Tibial nerve (tissue), 4 donors: ENCODE measurements at regions not wholly inside any gene's neighbourhood (a gene's known extent, or its start where the extent isn't known, plus 50 kb on each side); places are given as distances from the start of the nearest gene placed in this dataset.

Experiments used
- DNase-seq, 2 donors: peaks; one replicate each; pipeline ENCODE4 v3.0.0-alpha.2; 2019; ENCODE audit warnings: low spot score in 2 of 2
- H3K27ac ChIP-seq, 4 donors: fragments of 200-600 bp; sonication (generic) in 3 of 4; one replicate each; pipeline ENCODE4 v1.5.1; 2017 to 2019; ENCODE audit warnings: mild to moderate bottlenecking in 1 of 4
- H3K27me3 ChIP-seq, 2 donors: fragments of 200-600 bp; sonication (generic) in 1 of 2; one replicate each; pipeline versions ENCODE4 v1.5.1 to v1.6.0; 2017 to 2019
- H3K36me3 ChIP-seq, 3 donors: fragments of 200-600 bp; sonication (generic); one replicate each; pipeline ENCODE4 v1.5.1; 2018 to 2019
- H3K4me1 ChIP-seq, 4 donors: fragments of 200-600 bp; sonication (generic) in 3 of 4; one replicate each; pipeline ENCODE4 v1.5.1; 2017 to 2019
- H3K4me3 ChIP-seq, 4 donors: fragments of 200-600 bp; sonication (generic) in 3 of 4; one replicate each; pipeline ENCODE4 v1.5.1; 2017 to 2019; ENCODE audit warnings: mild to moderate bottlenecking in 1 of 4, moderate library complexity in 1 of 4
- H3K9me3 ChIP-seq, 4 donors: fragments of 200-600 bp; sonication (generic) in 3 of 4; one replicate each; pipeline ENCODE4 v1.5.1; 2017 to 2019
- EP300 ChIP-seq, 2 donors: sonication (generic); formaldehyde crosslinking; IDR thresholded peaks; one replicate each; pipeline ENCODE4 v1.6.1; 2017; ENCODE audit warnings: antibody characterized with exemption in 2 of 2, mild to moderate bottlenecking in 1 of 2
- POLR2A ChIP-seq, 2 donors: fragments of 450-650 bp; IDR thresholded peaks; one replicate each; pipeline ENCODE4 v1.6.1; 2017; ENCODE audit warnings: antibody characterized with exemption in 2 of 2, mild to moderate bottlenecking in 2 of 2, moderate library complexity in 2 of 2
- whole genome bisulfite sequencing, 2 donors: methylation state at CpG; one replicate each; pipeline ENCODE4 v1.1.5; 2018; 5-methylcytosine and 5-hydroxymethylcytosine counted together
- TF ChIP-seq, protein P1 (sequence below), 5 experiments: fragments of 200-600 bp in 3 of 5; fragments of 450-650 bp in 2 of 5; sonication (generic) in 3 of 5; IDR thresholded peaks; one replicate each; pipeline ENCODE4 v1.5.1; 2016 to 2019; ENCODE audit warnings: antibody characterized with exemption in 5 of 5, mild to moderate bottlenecking in 3 of 5, moderate library complexity in 2 of 5

DNA sequence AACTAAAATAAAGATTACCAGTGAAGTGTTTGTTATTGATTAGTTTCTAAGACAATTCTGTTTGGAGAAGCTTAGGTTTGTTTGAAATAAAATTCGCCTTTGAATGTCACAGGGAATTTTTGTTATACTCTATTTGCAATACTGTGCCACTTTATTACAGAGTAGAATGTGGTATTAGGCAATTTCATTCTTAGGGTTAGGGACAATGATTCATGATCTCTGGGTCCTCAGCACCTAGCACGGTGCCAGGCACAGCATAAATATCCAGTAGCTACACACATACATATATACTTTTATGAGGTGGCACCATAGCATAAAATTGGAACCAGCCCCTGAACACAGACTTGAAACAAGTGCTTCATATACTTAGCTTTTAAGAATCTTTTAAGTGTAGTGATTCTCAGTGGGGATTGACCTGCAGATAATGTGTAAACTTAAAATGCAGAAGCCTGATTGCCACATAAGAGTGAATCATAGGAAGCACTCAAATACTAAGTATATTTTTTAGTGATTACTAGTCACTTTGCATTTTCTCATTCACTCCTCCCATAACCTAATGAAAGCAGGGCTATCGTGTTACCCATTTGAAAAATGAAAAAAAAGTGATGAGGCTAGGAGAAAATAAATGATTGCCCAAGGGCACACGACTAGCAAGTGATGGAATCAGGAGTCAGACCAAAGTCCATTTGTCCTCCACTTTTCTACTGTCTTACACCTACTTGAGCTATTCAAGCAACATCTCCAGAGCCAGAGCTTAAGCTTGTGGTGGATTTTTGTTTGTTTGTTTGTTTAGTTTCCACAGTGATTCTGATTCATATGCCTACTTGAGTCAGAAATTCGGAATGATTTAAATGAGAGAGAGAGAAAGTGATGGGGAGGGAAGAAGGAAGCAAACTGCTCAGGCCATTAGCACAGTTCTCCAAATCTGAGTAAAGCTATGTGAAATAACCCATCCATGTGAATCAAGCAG lies 366.0 kb upstream of the FGF13 start:
- no peak for DNase-seq
- H3K4me3 ChIP-seq: no peak overlapping the region
- 58 to 72% methylated on average over 5 of the region's 5 CpGs for WGBS, 2 donors
- TF ChIP-seq EP300 (IDR thresholded peaks at IDR 0.05): no peak
- no peak for TF ChIP-seq POLR2A (IDR thresholded peaks at IDR 0.05)
- TF ChIP-seq, protein P1, sequence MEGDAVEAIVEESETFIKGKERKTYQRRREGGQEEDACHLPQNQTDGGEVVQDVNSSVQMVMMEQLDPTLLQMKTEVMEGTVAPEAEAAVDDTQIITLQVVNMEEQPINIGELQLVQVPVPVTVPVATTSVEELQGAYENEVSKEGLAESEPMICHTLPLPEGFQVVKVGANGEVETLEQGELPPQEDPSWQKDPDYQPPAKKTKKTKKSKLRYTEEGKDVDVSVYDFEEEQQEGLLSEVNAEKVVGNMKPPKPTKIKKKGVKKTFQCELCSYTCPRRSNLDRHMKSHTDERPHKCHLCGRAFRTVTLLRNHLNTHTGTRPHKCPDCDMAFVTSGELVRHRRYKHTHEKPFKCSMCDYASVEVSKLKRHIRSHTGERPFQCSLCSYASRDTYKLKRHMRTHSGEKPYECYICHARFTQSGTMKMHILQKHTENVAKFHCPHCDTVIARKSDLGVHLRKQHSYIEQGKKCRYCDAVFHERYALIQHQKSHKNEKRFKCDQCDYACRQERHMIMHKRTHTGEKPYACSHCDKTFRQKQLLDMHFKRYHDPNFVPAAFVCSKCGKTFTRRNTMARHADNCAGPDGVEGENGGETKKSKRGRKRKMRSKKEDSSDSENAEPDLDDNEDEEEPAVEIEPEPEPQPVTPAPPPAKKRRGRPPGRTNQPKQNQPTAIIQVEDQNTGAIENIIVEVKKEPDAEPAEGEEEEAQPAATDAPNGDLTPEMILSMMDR (IDR thresholded peaks at IDR 0.05): no peak
- H3K36me3 ChIP-seq: no peaks in the 10 kb centered on the region
- no peaks in the 10 kb centered on the region for H3K9me3 ChIP-seq
- no peaks in the 10 kb centered on the region for H3K27me3 ChIP-seq
- no peak overlapping the region for H3K27ac ChIP-seq
- H3K4me1 ChIP-seq: no peaks in the 10 kb centered on the region

DNA sequence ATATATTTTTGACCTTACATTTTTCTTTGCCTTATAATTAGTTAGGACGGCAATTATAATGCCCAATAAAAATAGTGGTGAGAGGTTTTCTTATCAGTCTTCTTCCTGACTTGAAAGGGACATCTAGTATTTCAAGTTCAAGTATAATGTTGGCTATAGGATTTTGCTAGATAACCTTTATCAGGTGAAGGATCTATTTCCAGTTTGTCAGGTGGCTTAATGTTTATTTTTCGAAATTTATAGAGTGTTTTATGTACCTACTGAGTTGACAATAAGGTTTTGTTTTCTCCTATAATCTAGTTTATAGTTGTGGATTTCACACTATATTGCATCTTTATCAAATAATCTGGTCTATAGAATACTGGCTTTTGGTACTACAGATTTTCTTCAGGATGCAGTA lies 351.8 kb upstream of the FGF13 start:
- no peak for TF ChIP-seq POLR2A (IDR thresholded peaks at IDR 0.05)
- TF ChIP-seq, protein P1 (IDR thresholded peaks at IDR 0.05): no peak
- TF ChIP-seq EP300 (IDR thresholded peaks at IDR 0.05): no peak
- no peaks in the 10 kb centered on the region for H3K9me3 ChIP-seq
- H3K4me3 ChIP-seq: no peak overlapping the region
- no peak overlapping the region for H3K27ac ChIP-seq
- WGBS, 2 donors: 65 to 84% methylated on average over 2 of the region's 2 CpGs
- DNase-seq: no peak
- H3K36me3 ChIP-seq: no peaks in the 10 kb centered on the region
- H3K4me1 ChIP-seq: no peaks in the 10 kb centered on the region
- H3K27me3 ChIP-seq: no peaks in the 10 kb centered on the region

DNA sequence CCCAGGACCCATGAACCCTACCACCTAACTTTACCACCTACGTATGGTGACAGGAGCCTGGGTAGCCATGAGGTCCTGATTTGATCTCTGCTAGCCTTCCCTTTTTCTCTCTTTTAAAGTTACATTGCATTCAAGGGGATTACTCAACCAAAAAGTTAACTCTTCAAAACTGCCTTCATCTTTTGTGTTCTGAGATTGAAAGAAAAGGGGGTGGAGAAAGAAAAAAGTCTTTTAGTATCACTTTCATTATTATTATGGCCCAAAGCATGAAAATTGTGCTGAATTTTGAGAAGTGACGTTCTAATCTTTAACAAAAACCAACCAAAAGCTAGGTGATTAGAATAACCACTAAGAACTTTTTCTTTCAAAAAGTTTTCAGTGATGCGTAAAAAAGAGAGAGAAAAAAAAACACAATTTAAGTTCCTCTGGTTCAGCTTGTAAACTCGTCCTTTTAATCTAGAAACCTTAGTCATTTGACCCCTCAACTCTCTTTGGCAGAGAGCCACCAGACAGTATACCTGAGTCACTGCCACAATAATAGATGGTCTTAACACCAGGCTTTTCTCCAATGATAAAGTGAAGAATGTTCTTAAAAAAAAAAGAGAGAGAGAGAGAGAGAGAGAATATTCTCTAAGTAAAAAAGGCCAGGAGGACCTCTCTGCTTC lies 347.4 kb upstream of the FGF13 start:
- 46 to 57% methylated on average over 4 of the region's 4 CpGs for WGBS, 2 donors
- Histone ChIP-seq H3K4me1 (no peaks in the 10 kb centered on the region), H3K9me3 (no peaks in the 10 kb centered on the region), H3K27ac (no peak overlapping the region), H3K4me3 (no peak overlapping the region), H3K36me3 (no peaks in the 10 kb centered on the region), H3K27me3 (no peaks in the 10 kb centered on the region)
- DNase-seq: no peak
- TF ChIP-seq POLR2A (IDR thresholded peaks at IDR 0.05) (no peak), EP300 (IDR thresholded peaks at IDR 0.05) (no peak)
- TF ChIP-seq, protein P1 (IDR thresholded peaks at IDR 0.05): no peak

DNA sequence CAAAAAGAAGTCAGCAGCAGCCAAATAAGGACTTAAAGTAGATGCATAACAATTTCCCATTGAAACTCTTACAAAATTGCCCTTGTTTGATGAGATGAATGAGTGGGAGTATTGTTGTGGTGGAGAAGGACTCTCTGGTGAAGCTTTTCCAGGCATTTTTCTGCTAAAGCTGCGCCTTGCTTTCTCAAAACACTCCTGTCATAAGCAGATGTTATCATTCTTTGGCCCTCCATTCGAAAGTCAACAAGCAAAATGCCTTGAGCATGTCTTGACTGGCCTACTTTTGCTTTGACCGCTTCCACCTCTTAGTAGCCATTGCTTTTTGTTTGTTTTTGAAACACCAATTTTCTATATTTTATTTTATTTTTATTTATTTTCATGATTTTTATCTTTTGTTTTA lies 340.9 kb upstream of the FGF13 start:
- H3K27ac ChIP-seq: no peak overlapping the region
- H3K36me3 ChIP-seq: no peaks in the 10 kb centered on the region
- H3K4me3 ChIP-seq: no peak overlapping the region
- no peak for DNase-seq
- H3K4me1 ChIP-seq: no peaks in the 10 kb centered on the region
- 43 to 61% methylated on average over 3 of the region's 3 CpGs for WGBS, 2 donors
- no peaks in the 10 kb centered on the region for H3K9me3 ChIP-seq
- H3K27me3 ChIP-seq: no peaks in the 10 kb centered on the region
- TF ChIP-seq EP300 (IDR thresholded peaks at IDR 0.05) (no peak), POLR2A (IDR thresholded peaks at IDR 0.05) (no peak)
- TF ChIP-seq, protein P1 (IDR thresholded peaks at IDR 0.05): no peak

DNA sequence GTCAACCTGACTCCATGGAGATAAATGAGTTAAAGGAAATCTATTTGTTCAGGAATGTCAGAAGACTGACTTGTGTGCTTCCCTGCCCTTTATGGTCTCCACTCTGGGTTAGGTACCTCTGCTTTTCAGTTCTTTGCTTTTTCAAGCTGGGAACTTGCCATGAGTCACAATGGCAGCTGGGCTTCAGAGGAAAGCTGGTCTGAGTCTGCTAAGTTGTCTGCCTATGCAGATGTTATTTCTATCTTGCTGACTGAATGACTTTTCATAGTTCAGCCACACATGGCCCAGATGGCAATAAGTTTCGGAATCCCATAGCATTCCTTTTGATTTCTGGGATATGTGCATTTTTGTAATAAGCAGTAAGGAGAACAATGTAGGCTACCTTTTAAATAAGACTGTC lies 337.9 kb upstream of the FGF13 start:
- WGBS, 2 donors: 92 to 95% methylated on average over 1 of the region's 1 CpG
- H3K4me3 ChIP-seq: no peak overlapping the region
- peaks cover 0 to 6% (median 0%) of the 10 kb centered on the region in 4 donors for H3K9me3 ChIP-seq
- H3K27ac ChIP-seq: no peak overlapping the region
- TF ChIP-seq POLR2A (IDR thresholded peaks at IDR 0.05): no peak
- TF ChIP-seq, protein P1 (IDR thresholded peaks at IDR 0.05): no peak
- no peak for TF ChIP-seq EP300 (IDR thresholded peaks at IDR 0.05)
- no peaks in the 10 kb centered on the region for H3K4me1 ChIP-seq
- no peaks in the 10 kb centered on the region for H3K27me3 ChIP-seq
- DNase-seq: no peak
- no peaks in the 10 kb centered on the region for H3K36me3 ChIP-seq
